ENCODE measurements at regions not wholly inside any gene's neighbourhood (a gene's known extent, or its start where the extent isn't known, plus 50 kb on each side); places are given as distances from the start of the nearest gene placed in this dataset.

GRCh38 chr2:64767670-64768468 lies 114.2 kb upstream of the SERTAD2 start:
- peak; percentile 71 to 80 for DNase-seq (ENCODE audit: low spot score in 2 of 2, unreplicated experiment in 2 of 2)
- Mint-ChIP-seq H3K4me1 (peaks cover 35% of the 10 kb centered on the region), H3K27ac (peak overlapping the region; percentile 99), H3K27me3 (ENCODE audit: low read depth) (no peaks in the 10 kb centered on the region), H3K9me3 (no peaks in the 10 kb centered on the region), H3K4me3 (peak overlapping the region; percentile 86), H3K36me3 (no peaks in the 10 kb centered on the region)
- no peak for TF ChIP-seq CTCF (IDR thresholded peaks at IDR 0.05; ENCODE audit: unreplicated experiment)

- no peak for DNase-seq (ENCODE audit: low spot score in 2 of 2, unreplicated experiment in 2 of 2)
- Mint-ChIP-seq H3K9me3 (no peaks in the 10 kb centered on the region), H3K36me3 (no peaks in the 10 kb centered on the region), H3K4me1 (peaks cover 35% of the 10 kb centered on the region), H3K27ac (peak overlapping the region; percentile 79), H3K4me3 (peak overlapping the region; percentile 86), H3K27me3 (ENCODE audit: low read depth) (no peaks in the 10 kb centered on the region)
- no peak for TF ChIP-seq CTCF (IDR thresholded peaks at IDR 0.05; ENCODE audit: unreplicated experiment)
Observed at GRCh38 chr2:64768491-64769005, 114.8 kb upstream of the SERTAD2 start.

GRCh38 chr2:64769392-64770044 lies 115.8 kb upstream of the SERTAD2 start:
- H3K36me3 Mint-ChIP-seq: no peaks in the 10 kb centered on the region
- H3K27ac Mint-ChIP-seq: peak overlapping the region; percentile 27
- DNase-seq (ENCODE audit: low spot score in 2 of 2, unreplicated experiment in 2 of 2): no peak
- H3K9me3 Mint-ChIP-seq: peaks cover 3% of the 10 kb centered on the region
- no peaks in the 10 kb centered on the region for H3K27me3 Mint-ChIP-seq (ENCODE audit: low read depth)
- H3K4me3 Mint-ChIP-seq: peak overlapping the region; percentile 2
- TF ChIP-seq CTCF (IDR thresholded peaks at IDR 0.05; ENCODE audit: unreplicated experiment): no peak
- peaks cover 35% of the 10 kb centered on the region for H3K4me1 Mint-ChIP-seq

- Mint-ChIP-seq H3K27ac (peak overlapping the region; percentile 64), H3K36me3 (peaks cover 2% of the 10 kb centered on the region), H3K4me1 (peaks cover 35% of the 10 kb centered on the region), H3K27me3 (ENCODE audit: low read depth) (no peaks in the 10 kb centered on the region), H3K9me3 (peaks cover 6% of the 10 kb centered on the region), H3K4me3 (no peak overlapping the region)
- TF ChIP-seq CTCF (IDR thresholded peaks at IDR 0.05; ENCODE audit: unreplicated experiment): no peak
- no peak for DNase-seq (ENCODE audit: low spot score in 2 of 2, unreplicated experiment in 2 of 2)
Observed at GRCh38 chr2:64770137-64770780, 116.5 kb upstream of the SERTAD2 start.

- H3K27me3 Mint-ChIP-seq (ENCODE audit: low read depth): no peaks in the 10 kb centered on the region
- no peak for TF ChIP-seq CTCF (IDR thresholded peaks at IDR 0.05; ENCODE audit: unreplicated experiment)
- H3K4me1 Mint-ChIP-seq: peaks cover 35% of the 10 kb centered on the region
- H3K27ac Mint-ChIP-seq: peak overlapping the region; percentile 64
- peaks cover 2% of the 10 kb centered on the region for H3K36me3 Mint-ChIP-seq
- H3K4me3 Mint-ChIP-seq: no peak overlapping the region
- H3K9me3 Mint-ChIP-seq: peaks cover 7% of the 10 kb centered on the region
- no peak for DNase-seq (ENCODE audit: low spot score in 2 of 2, unreplicated experiment in 2 of 2)
Observed at GRCh38 chr2:64770781-64771334, 117.1 kb upstream of the SERTAD2 start.
